Dedifferentiated amniotic fluid mesenchymal stem cell (primary cell): ENCODE measurements at regions not wholly inside any gene's neighbourhood (a gene's known extent, or its start where the extent isn't known, plus 50 kb on each side); places are given as distances from the start of the nearest gene placed in this dataset.
"Not testable (repeated sequence)": the region's sequence is repeated elsewhere in the genome, so short reads cannot be mapped to it uniquely, and the experiment has no call there.

Source experiments
- DNase-seq: peaks from one replicate; pipeline ENCODE4 v3.0.0-alpha.2; 2016; ENCODE audit errors: extremely low spot score

DNA sequence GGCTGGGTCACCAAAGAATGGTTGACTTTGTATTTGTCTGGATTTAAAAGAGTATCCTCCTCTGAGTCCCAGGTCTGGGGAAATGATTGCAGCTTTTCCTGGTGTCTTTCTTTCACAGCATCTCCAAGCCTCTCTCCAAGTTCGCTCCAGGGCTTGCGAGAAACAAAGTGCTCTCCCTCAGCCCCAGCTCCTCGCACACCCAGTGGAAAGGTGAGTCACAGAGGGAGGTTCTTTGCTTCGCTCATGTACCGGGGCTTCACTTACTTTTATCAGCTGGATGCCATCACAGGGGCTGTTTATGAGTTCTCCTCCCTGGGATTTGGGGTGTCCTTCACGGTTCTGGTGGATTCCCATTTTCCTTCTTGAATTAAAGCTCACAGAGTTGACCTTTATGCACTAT, 252.2 kb upstream of the PLPP4 start:
- no peak for DNase-seq

DNA sequence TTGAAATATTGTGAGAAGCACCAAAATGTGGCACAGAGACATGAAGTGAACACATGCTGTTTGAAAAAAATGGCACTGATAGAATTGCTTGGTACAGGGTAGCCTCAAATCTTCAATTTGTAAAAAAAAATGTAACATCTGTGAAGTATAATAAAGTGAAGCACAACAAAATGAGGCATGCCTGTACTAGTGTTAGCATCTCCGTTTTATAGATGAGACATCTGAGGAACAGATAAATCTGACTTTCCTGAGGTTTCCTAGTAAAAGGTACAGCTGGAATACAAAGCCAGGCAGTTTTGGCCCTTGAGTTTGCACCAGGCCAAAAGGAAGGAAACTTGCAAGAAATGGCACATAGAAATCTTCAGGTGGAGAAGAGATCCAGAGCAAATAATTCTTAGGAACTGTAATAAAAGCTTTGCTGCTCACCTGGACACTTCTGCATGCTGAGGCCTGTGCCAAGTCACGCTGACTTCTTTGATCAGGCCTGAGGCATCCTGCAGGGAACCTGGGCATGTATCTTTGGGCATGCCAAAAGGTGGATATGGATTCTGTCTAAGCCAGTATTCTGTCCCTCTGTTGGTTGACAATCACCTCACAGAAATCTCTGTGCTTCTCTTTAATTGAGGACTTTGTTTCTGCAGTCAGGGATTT, 251.5 kb upstream of the PLPP4 start:
- no peak for DNase-seq

DNA sequence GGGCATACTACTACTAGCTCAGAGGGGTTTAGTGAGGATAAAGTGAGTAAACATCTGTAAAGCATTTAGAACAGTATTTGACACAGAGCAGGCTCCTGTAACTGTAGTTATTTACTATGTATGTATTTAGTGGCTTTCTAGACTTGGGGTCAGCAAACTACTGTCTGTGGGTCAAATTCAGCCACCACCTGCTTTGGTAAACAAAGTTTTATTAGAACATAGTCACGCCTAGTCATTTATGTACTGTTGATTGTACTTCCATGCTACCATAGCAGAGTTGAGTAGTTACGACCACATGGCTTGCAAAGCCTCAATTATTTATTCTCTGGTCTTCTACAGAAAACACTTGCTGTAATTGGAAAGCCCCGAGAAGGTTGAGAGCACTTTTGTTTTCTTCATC, 248.5 kb upstream of the PLPP4 start:
- no peak for DNase-seq

DNA sequence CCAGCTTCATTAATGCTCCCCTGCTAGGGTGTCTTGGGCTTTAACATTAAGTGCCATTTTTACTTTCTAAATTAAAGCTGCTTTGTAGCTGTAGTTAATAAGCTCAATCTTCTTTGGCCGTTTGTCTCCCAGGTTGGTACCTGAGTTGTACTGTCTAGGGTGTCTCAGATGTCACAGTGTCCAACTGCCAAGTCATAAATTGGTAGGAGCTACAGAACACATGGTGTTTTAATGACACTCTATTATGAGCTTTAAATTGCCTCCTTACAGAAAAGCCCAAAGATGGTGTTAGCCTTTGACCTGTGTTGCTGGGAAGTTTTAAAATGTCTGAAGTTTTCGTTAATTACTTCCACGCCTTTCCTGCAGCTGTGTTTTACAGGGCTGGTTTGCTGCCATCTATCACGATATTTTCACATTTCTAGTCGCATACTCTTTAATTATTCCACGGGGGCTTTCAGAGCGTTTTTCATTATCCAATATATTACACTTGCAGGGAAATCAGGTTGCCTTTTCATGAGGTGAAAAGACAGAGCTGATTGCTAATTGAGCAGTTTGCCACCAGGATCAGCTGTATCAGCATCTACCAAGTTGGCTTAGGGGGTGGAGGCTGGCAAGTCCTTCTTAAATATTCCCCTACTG, 247.8 kb upstream of the PLPP4 start:
- no peak for DNase-seq

DNA sequence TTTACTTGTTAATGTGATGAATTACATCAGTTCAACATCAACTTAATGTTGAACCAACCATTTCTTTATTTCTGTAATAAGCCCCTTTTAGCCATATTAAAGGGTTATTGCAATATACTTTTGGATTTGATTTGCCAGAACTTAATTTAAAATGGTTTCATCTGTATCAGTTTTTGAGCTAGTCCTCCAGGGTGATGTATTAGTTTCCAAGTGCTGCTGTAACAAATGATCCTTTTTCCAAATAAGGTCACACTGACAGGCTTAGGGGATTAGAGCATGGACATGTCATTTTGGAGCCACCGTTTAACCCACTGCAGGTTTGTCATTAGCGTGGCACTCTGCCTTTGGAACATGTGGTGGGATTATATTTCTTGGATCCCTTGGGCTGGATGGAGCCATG, 244.8 kb upstream of the PLPP4 start:
- no peak for DNase-seq

DNA sequence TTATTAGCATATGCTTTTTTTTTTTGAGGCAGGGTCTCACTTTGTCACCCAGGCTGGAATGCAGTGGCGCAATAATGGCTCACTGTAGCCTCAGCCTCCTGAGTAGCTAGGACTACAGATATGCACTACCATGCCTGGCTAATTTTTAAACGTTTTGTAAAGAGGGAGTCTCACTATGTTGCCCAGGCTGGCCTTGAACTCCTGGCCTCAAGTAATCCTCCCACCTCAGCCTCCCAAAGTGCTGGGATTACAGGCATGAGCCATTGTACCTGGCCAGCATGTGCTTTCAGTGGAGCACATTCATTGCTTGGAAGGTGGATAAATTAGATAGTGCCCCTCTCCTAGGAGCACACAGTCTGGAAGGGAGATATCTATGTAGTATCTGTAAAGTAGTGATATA, 243.7 kb upstream of the PLPP4 start:
- DNase-seq, result not testable (repeated sequence)

DNA sequence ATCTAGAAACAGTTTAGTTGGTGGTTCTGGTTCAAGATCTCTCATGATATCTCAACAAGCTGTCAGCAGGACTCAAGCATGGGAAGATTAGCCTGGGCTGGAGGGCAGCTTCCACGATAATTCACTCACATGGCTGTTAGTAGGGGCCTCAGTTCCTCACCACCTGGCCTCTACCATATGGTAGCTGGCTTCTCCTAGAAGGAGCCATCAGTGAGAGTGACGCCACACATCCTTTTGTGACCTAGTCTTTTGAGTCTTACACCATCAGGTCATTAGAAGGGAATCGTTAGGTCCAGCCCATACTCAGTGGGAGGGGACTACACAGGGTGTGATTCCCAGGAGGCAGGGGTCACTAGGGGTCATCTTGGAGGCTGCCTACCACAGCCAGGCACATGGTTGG, 239.3 kb upstream of the PLPP4 start:
- no peak for DNase-seq

DNA sequence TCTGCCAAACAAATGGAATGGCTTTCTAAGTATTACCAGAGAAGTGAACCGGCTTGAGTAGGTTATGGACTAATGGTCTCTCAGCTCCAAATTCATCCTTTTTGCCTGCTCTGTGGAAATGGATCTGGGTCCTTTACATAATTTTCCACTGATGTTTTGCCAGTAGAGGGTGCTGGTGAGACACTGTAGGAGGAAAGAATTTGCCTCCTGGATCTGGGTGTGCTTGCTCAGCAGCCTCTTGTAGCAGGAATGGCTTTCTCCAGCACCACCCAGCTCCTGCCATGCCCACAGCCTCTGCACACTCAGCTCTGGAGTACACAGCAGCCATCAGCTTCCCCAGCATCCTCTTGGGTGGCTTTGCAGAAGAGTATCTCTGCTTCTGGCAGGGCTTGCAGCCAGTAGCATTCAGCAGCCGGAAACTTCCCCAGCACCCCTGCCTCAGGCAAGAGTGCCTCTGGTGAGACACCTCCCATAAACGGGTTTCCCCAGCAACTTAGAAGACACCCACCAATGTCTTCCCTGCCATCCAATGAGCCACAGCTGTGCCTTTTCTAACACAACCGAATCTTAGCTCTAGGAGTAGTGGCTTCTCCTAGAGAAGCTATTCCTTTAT, 235.0 kb upstream of the PLPP4 start:
- peak; percentile 40 for DNase-seq

DNA sequence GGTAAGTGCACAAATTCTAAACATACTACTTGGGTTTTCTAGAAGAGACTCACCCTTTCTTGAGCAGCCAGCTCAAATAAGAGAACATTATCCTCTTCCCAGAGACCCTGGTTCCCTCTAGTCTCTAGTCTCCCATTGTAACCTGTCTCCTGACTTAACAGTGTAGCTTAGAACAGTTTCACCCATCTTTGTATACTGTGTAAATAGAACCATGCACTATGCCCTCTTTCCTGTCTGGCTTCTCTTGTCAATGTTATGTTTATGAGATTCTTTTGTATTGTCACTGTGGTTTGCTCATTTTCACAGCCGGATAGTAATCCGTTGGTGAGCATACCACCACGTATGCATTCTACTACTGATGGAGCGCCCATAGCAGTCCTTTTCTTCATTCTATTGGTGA, 227.4 kb upstream of the PLPP4 start:
- DNase-seq, result no peak

DNA sequence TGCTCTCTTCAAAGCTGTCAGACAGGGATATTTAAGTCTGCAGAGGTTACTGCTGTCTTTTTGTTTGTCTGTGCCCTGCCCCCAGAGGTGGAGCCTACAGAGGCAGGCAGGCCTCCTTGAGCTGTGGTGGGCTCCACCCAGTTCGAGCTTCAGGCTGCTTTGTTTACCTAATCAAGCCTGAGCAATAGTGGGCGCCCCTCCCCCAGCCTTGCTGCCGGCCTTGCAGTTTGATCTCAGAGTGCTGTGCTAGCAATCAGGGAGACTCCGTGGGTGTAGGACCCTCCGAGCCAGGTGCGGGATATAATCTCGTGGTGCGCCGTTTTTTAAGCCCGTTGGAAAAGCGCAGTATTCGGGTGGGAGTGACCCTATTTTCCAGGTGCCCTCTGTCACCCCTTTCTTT, 217.3 kb upstream of the PLPP4 start:
- DNase-seq, result not testable (repeated sequence)

DNA sequence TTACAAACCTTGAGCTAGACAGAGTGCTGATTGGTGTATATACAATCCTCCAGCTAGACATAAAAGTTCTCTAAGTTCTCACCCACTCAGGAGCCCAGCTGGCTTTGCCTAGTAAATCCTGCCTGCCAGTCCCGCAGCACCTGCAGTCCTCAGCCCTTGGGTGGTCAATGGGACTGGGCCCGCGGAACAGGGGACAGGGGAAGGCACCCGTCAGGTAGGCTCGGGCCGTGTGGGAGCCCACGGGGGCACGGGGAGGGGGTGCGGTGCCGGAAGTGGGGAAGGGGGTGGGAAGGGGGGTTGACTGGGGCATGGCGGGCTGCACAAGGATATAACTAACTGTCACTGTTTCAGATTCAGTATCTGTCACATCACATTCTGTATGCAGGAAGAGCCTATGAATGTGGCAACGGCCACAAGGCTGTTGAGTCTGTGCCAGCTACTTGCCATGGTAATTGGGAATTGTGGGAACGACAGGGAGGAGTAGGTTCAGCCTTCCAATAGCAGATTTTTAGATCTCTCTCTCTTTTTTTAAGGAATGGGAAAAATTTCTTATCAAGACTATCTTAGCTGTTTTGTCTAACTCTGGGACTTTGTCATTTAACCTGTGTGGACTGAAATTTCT, 205.1 kb upstream of the PLPP4 start:
- DNase-seq, result no peak

DNA sequence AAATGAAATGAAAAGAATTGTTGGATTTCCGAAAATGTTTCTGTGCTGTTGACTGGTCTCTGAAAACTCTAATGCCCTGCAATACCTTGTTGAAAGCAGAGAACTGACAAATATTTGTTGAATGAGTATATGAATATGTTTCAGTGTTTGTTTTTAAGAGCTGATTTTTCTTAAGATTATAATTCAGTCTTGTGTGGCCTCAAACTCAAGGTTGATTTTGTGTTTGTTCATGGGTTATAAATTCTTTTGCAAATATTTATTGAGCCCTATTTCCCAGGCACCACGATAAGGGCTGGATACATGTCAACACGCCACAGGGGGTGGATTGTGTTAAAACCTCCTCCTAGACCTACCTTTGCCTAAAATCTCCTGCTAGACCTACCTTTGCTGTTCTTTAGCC, 203.9 kb upstream of the PLPP4 start:
- no peak for DNase-seq

DNA sequence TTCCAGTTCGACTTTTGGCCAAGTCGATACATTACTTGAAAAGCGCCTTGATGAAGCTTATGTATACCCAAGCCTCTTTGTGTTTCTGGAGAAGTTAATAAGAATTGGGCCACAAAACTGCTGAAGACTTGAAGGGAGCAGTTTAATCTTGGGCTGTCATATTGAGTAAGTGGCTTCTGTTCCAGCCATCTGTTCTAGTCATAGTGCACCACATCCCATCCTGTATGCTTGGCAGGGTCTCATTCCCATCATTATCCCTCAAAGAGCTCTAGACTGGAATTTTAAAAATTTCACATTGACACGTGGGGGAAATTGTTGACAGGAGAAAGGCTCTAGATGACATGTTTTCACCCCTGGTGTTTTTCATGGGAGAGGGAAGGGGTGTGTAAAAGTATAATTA, 196.6 kb upstream of the PLPP4 start:
- no peak for DNase-seq

DNA sequence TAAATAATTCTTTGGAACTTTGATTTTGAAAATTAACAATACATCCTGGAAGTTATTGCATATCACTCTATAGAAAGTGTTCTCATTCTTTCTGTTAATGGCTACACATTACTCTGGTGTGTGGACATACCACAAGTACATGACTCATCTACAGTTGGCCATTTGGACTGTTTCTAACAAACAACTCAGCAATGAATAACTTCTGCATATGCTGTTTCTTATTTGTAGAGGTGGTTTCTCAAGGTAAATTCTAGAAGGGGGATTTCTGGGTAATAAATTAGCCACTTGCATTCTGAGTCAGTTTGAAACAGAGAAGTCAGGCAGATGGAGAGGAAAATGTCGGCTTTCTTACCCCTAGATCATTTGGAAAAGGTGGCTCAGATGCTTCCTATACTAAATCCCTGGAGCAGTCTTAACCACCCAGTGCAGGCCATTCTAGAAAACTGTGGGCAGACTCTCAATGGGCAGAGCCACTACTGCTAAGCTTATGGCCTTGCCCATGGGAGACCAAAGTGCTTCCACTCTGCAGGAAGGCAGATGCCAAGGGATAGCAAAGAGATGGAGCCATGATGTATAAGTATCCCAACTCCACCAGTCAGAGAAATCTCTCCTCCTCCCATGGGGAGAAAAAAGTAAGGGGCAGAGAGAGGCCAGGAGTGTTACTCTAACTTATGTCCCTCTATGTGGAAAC, 194.0 kb upstream of the PLPP4 start:
- DNase-seq, result no peak

DNA sequence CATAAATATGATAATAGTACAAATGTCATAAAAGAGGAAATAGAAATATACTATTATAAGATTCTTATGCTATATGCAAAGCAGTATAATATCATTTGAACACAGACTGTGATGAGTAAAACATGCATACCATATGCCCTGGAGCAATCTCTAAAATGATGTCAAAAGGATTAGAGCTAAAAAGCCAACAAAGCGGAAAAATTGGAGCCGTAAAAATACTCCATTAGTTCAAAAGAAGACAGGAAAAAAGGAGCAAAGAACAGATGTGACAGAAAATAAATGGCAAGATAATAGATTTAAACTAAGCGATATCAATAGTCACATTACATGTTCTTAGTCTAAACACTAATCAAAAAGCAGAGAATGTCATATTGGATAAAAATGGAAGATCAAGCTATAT, 191.0 kb upstream of the PLPP4 start:
- DNase-seq, result no peak

DNA sequence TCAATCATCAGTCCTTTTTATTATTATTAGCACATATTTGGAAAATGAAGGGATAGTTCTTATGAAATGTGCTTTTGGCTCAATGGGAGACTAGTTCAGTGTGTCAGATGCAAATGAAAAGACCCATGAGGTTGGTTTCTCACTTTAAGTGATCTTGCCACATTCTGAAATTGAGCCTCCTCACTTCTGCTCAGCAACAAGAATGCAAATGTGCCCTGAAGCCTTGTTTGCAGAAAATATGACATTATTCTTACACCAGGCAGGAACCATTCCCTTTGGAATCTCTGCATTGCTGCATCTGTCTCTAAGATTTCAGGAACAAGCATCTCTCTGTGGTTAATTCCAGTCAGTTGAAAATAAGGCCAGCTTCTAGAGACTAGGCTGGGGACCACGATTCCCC, 186.1 kb upstream of the PLPP4 start:
- DNase-seq, result no peak

DNA sequence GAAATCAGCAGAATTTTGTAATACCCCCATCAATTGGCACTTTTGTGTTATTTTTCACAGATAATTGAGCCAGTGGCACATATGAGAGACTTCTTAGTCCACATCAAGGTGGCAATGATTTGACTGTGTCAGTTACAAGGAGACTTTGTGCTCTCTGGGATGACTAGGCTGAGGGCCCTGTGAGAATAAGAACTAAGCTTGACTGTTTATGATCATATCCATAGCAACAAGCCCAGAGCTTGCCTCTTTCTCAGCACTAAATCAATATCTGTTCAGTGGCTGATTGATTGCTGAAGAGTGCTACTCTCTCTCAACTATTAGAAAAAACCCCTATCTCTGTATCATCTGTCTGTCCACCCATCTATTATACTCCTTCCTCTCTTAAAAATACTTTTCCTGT, 185.3 kb upstream of the PLPP4 start:
- no peak for DNase-seq

DNA sequence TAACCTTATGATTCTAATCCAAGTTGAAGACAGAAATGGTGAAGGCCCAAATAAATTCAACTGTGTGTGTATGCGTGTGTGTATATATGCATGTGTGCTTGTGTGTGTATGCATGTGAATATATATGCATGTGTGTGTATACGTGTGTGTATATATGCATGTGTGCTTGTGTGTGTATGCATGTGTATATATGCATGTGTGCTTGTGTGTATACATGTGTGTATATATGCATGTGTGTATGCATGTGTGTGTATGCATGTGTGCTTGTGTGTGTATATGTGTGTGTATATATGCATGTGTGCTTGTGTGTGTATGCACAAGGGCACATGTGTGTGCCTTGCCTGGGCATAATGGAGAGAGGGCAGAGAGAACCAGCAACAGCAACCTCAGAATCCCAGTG, 184.7 kb upstream of the PLPP4 start:
- no peak for DNase-seq

DNA sequence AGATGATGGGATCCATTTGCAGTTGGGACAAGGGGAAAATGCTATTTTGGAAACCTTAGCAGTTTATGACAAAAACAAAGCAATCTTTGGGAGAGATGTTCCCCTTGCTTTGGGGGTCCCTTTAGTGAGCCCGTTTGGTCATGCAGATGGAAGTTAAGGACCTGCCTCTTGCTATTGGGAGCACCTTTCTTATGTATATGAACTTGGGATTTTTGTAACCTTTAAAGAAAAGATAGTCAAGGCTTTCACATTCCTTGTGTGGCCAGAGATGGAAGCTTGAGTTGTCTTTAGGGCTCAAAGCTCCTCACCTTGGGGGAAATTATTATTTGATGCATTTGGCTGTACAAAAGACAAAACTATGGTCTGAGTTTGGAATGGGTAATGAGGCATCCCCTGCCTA, 179.0 kb upstream of the PLPP4 start:
- no peak for DNase-seq

DNA sequence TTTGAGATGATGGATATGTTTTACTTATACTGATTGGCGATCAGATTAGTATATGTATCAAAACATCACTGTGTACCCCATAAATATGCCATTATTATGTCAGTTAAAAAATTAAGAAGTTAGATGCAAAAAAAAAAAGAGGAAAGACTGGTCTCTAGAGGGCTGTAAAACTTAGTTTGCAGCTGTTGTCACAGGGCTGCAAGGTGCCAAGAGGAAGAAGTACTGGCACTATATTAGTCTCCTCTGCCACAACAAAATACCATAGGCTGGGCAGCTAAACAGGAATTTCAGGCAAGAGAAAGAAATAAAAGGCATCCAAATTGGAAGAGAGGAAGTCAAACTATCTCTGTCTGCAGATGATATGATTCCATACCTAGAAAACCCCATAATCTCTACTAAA, 177.8 kb upstream of the PLPP4 start:
- no peak for DNase-seq

DNA sequence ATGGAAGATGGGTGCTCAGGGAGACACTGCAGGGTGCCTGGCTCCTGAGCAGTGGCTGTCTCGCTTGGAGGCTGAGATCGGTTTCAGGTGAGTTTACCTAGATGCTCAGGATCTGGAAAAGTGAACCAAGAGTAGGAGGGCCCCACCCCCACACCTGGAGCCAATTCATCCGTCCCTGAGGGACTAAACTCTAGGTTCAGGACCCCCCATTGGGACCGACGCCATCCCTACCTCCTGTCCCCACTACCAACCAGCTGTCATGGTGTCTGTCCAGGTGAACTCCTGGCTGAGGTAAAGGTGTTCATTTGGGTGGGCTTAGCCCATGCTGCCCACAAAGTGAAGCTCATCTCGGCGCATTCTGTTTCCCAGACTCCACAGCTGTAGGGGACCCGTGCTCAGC, 174.6 kb upstream of the PLPP4 start:
- DNase-seq, result no peak

DNA sequence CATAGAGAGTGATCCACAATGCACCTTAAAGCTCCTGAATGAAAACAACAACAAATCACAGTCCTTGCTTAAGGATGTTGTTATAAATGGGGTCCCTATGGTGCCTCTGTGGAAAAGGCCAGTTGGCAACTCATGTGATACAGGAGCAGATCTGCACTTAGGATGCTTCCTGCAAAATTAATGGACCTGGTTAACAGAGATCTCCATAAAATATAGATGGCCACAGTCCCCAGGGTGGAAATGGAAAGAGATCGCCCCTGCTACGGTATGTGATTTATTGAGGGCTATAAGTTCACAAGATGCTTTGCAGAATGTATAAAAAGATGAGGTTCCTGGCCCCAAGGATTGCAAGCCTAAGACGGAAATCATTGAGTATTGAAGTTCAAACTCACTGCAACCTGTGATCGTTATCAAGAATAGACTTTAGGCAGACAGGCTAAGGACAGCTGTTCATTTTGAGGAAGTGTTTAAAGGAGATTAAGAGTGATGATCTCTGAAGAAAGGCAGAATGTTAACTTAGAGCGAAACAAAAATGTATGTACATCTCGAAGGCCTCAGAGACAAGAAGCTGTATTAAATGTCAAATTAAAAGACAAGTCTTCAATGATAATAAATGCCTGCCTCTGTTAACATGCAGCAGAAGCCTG, 174.1 kb upstream of the PLPP4 start:
- DNase-seq, result no peak
